Effector memory CD4-positive, alpha-beta T cell (primary cell): ENCODE measurements at regions not wholly inside any gene's neighbourhood (a gene's known extent, or its start where the extent isn't known, plus 50 kb on each side); places are given as distances from the start of the nearest gene placed in this dataset.
"Not testable (repeated sequence)": the region's sequence is repeated elsewhere in the genome, so short reads cannot be mapped to it uniquely, and the experiment has no call there.

Experiments
- DNase-seq, 3 donors: peaks; one replicate each; pipeline ENCODE4 v3.0.0-alpha.2; 2020
- H3K27ac ChIP-seq: 2 replicates; pipeline ENCODE4 v1.7.0; 2013; ENCODE audit warnings: mild to moderate bottlenecking, low read length, moderate library complexity; ENCODE audit not compliant: insufficient read depth, poor library complexity, severe bottlenecking
- H3K27me3 ChIP-seq: replicated peaks from 2 replicates; pipeline ENCODE4 v1.7.0; 2013; ENCODE audit warnings: mild to moderate bottlenecking, low read length; ENCODE audit not compliant: insufficient read depth, control insufficient read depth, poor library complexity, severe bottlenecking
- H3K36me3 ChIP-seq: 2 replicates; pipeline ENCODE4 v1.7.0; 2013; ENCODE audit warnings: mild to moderate bottlenecking, low read length, moderate library complexity; ENCODE audit not compliant: control insufficient read depth, insufficient read depth
- H3K4me1 ChIP-seq: 2 replicates; pipeline ENCODE4 v1.7.0; 2013; ENCODE audit warnings: low read length, mild to moderate bottlenecking; ENCODE audit not compliant: control insufficient read depth, insufficient read depth, poor library complexity, severe bottlenecking
- H3K4me3 ChIP-seq: 2 replicates; pipeline ENCODE4 v1.7.0; 2013; ENCODE audit warnings: low read length, low read depth, mild to moderate bottlenecking; ENCODE audit not compliant: insufficient read depth, poor library complexity, severe bottlenecking
- H3K9me3 ChIP-seq: 2 replicates; pipeline ENCODE4 v1.7.0; 2013; ENCODE audit warnings: mild to moderate bottlenecking, low read length, moderate library complexity; ENCODE audit not compliant: control insufficient read depth

- H3K4me1 ChIP-seq: no peaks in the 10 kb centered on the region
- DNase-seq: no peak
- H3K36me3 ChIP-seq: no peaks in the 10 kb centered on the region
- H3K4me3 ChIP-seq: no peak overlapping the region
- H3K27ac ChIP-seq: no peak overlapping the region
- H3K27me3 ChIP-seq: no peaks in the 10 kb centered on the region
- H3K9me3 ChIP-seq: no peaks in the 10 kb centered on the region
These were observed 169.9 kb downstream of the S1PR1 start for GRCh38 chr1:101406681-101407080.

- Histone ChIP-seq H3K4me3 (no peak overlapping the region), H3K9me3 (no peaks in the 10 kb centered on the region), H3K4me1 (no peaks in the 10 kb centered on the region), H3K36me3 (no peaks in the 10 kb centered on the region), H3K27ac (no peak overlapping the region), H3K27me3 (no peaks in the 10 kb centered on the region)
- DNase-seq: no peak
These were observed 170.8 kb downstream of the S1PR1 start for GRCh38 chr1:101407505-101408211.

GRCh38 chr1:101408212-101409042 is 171.6 kb downstream of the S1PR1 start:
- Histone ChIP-seq H3K4me3 (no peak overlapping the region), H3K27me3 (no peaks in the 10 kb centered on the region), H3K27ac (no peak overlapping the region), H3K36me3 (no peaks in the 10 kb centered on the region), H3K4me1 (no peaks in the 10 kb centered on the region), H3K9me3 (no peaks in the 10 kb centered on the region)
- no peak for DNase-seq

GRCh38 chr1:101409102-101409501 is 172.3 kb downstream of the S1PR1 start:
- Histone ChIP-seq H3K27me3 (no peaks in the 10 kb centered on the region), H3K27ac (no peak overlapping the region), H3K9me3 (no peaks in the 10 kb centered on the region), H3K4me1 (no peaks in the 10 kb centered on the region), H3K4me3 (no peak overlapping the region), H3K36me3 (no peaks in the 10 kb centered on the region)
- no peak for DNase-seq

GRCh38 chr1:101410048-101410878 is 173.4 kb downstream of the S1PR1 start:
- Histone ChIP-seq H3K4me1 (no peaks in the 10 kb centered on the region), H3K27me3 (no peaks in the 10 kb centered on the region), H3K27ac (no peak overlapping the region), H3K4me3 (no peak overlapping the region), H3K9me3 (no peaks in the 10 kb centered on the region), H3K36me3 (no peaks in the 10 kb centered on the region)
- DNase-seq: no peak

GRCh38 chr1:101420406-101420805 is 183.6 kb downstream of the S1PR1 start:
- H3K9me3 ChIP-seq: no peaks in the 10 kb centered on the region
- no peak overlapping the region for H3K4me3 ChIP-seq
- no peaks in the 10 kb centered on the region for H3K27me3 ChIP-seq
- no peaks in the 10 kb centered on the region for H3K4me1 ChIP-seq
- no peaks in the 10 kb centered on the region for H3K36me3 ChIP-seq
- no peak overlapping the region for H3K27ac ChIP-seq
- no peak for DNase-seq

GRCh38 chr1:101428083-101428482 is 191.3 kb downstream of the S1PR1 start:
- H3K36me3 ChIP-seq, H3K4me1 ChIP-seq: not testable (repeated sequence)

GRCh38 chr1:101428562-101428961 is 191.7 kb downstream of the S1PR1 start:
- Histone ChIP-seq H3K4me1 (no peaks in the 10 kb centered on the region), H3K27me3 (no peaks in the 10 kb centered on the region), H3K27ac (no peak overlapping the region), H3K36me3 (no peaks in the 10 kb centered on the region), H3K9me3 (no peaks in the 10 kb centered on the region), H3K4me3 (no peak overlapping the region)
- DNase-seq: no peak

More at GRCh38 chr1:101428083-101428482, 191.3 kb downstream of the S1PR1 start:
- not testable (repeated sequence) for H3K9me3 ChIP-seq, H3K4me3 ChIP-seq, H3K27me3 ChIP-seq, DNase-seq, H3K27ac ChIP-seq

GRCh38 chr1:101431956-101432510 is 195.2 kb downstream of the S1PR1 start:
- no peaks in the 10 kb centered on the region for H3K4me1 ChIP-seq
- H3K27me3 ChIP-seq: no peaks in the 10 kb centered on the region
- no peak for DNase-seq
- no peak overlapping the region for H3K4me3 ChIP-seq
- H3K36me3 ChIP-seq: no peaks in the 10 kb centered on the region
- no peak overlapping the region for H3K27ac ChIP-seq
- H3K9me3 ChIP-seq: no peaks in the 10 kb centered on the region
